OCI-LY3 (cell line): ENCODE measurements at regions not wholly inside any gene's neighbourhood (a gene's known extent, or its start where the extent isn't known, plus 50 kb on each side); places are given as distances from the start of the nearest gene placed in this dataset.

Experiments
- H2AFZ ChIP-seq: fragments of 200-600, 300-600 bp; shearing (Covaris generic); 2 replicates; pipeline ENCODE4 v1.6.0; 2014; ENCODE audit warnings: antibody characterized with exemption, low read depth, low read length
- H3K27ac ChIP-seq: fragments of 200-600, 300-600 bp; sonication (generic); 2 replicates; pipeline ENCODE4 v1.5.1; 2014; ENCODE audit warnings: mild to moderate bottlenecking, low read length, moderate library complexity, mixed read lengths
- H3K27me3 ChIP-seq: fragments of 200-600, 300-600 bp; sonication (generic); 2 replicates; pipeline ENCODE4 v1.6.1; 2014; ENCODE audit warnings: low read depth, low read length, mixed read lengths
- H3K36me3 ChIP-seq: fragments of 200-600, 300-600 bp; sonication (generic); replicated peaks from 2 replicates; pipeline ENCODE3; 2014; ENCODE audit warnings: low read depth, low read length, mixed read lengths
- H3K4me1 ChIP-seq: fragments of 300-600, 200-600 bp; sonication (generic); 2 replicates; pipeline ENCODE4 v1.6.1; 2014; ENCODE audit warnings: low read length, mixed read lengths
- H3K4me2 ChIP-seq: fragments of 200-600, 300-600 bp; sonication (generic); 2 replicates; pipeline ENCODE4 v1.6.1; 2014; ENCODE audit warnings: low read length, mixed read lengths
- H3K4me3 ChIP-seq: fragments of 300-600, 200-600 bp; sonication (generic); 2 replicates; pipeline ENCODE4 v1.5.1; 2014; ENCODE audit warnings: antibody characterized with exemption, mild to moderate bottlenecking, low read length, moderate library complexity
- H3K79me2 ChIP-seq: fragments of 300-600, 200-600 bp; shearing (Covaris generic); 2 replicates; pipeline ENCODE4 v1.6.1; 2014; ENCODE audit warnings: mild to moderate bottlenecking, low read length, mixed read lengths
- H3K9ac ChIP-seq: fragments of 300-600, 200-600 bp; shearing (Covaris generic); 2 replicates; pipeline ENCODE4 v1.6.0; 2014; ENCODE audit warnings: mild to moderate bottlenecking, low read length, moderate library complexity
- H3K9me3 ChIP-seq: fragments of 200-600, 300-600 bp; shearing (Covaris generic); 2 replicates; pipeline ENCODE4 v1.6.1; 2014; ENCODE audit warnings: low read length, mixed read lengths; ENCODE audit not compliant: insufficient read depth
- H4K20me1 ChIP-seq: fragments of 200-600, 300-600 bp; sonication (generic); 2 replicates; pipeline ENCODE4 v1.6.1; 2016; ENCODE audit warnings: low read length, mixed read lengths; ENCODE audit not compliant: insufficient read depth
- EZH2phosphoT487 ChIP-seq: fragments of 200-600 bp; shearing (Covaris generic); IDR thresholded peaks from 2 replicates; pipeline ENCODE4 v1.6.1; 2018; ENCODE audit warnings: antibody characterized with exemption, mixed run types, low read depth
- TF ChIP-seq, protein P1 (sequence below): fragments of 200-600, 300-600 bp; sonication (generic); IDR thresholded peaks from 2 replicates; pipeline ENCODE4 v1.5.1; 2014; ENCODE audit warnings: antibody characterized with exemption, low read length, low read depth

DNA sequence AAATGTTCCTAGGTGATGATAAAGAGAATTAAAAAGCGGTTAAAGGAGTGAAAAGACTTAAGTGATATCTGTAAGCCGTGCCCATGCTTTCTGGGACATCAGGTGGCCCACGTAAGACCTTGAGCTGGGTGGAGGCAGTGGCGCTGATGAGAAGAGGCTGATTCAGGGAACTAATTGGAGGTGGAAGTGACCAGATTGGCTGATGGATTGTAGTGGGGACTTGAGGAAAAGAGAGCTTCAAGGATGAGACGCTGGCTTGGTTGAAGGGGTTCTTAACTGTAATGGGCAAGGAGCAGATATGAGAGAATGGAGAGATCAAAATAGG lies 69.1 kb upstream of the EP300 start:
- Histone ChIP-seq H4K20me1 (no peaks in the 10 kb centered on the region), H2AFZ (peak overlapping the region; percentile 67), H3K79me2 (peaks cover 8% of the 10 kb centered on the region; the same call in 1 of the 2 replicates), H3K27ac (no peak overlapping the region), H3K4me1 (peaks cover 12% of the 10 kb centered on the region), H3K4me2 (peak overlapping the region; percentile 96), H3K9ac (peak overlapping the region; percentile 87; the same call in 1 of the 2 replicates), H3K27me3 (no peaks in the 10 kb centered on the region), H3K4me3 (peak overlapping the region; percentile 83), H3K9me3 (no peaks in the 10 kb centered on the region), H3K36me3 (no peaks in the 10 kb centered on the region)
- no peak for TF ChIP-seq EZH2phosphoT487
- TF ChIP-seq, protein P1, sequence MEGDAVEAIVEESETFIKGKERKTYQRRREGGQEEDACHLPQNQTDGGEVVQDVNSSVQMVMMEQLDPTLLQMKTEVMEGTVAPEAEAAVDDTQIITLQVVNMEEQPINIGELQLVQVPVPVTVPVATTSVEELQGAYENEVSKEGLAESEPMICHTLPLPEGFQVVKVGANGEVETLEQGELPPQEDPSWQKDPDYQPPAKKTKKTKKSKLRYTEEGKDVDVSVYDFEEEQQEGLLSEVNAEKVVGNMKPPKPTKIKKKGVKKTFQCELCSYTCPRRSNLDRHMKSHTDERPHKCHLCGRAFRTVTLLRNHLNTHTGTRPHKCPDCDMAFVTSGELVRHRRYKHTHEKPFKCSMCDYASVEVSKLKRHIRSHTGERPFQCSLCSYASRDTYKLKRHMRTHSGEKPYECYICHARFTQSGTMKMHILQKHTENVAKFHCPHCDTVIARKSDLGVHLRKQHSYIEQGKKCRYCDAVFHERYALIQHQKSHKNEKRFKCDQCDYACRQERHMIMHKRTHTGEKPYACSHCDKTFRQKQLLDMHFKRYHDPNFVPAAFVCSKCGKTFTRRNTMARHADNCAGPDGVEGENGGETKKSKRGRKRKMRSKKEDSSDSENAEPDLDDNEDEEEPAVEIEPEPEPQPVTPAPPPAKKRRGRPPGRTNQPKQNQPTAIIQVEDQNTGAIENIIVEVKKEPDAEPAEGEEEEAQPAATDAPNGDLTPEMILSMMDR: no peak

DNA sequence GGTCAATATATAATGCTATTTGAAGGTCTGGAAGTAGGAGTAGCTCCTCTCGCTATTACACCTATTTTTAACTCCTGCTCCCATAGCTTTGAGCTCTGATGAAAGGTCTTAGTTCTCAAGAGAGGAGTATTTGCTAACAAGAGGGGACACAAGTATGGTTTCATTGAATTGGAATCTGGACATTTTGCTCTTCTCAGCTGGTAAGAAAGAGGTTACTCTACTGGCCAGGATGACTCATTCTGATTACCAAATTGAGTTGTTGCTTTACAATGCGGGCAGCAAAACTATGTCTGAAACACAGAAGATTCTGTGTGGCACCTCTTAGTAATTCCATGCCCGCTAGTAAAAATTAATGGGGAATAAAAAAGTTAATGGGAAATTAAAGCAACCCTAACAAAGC lies 63.6 kb upstream of the EP300 start:
- no peak overlapping the region for H2AFZ ChIP-seq
- no peak overlapping the region for H3K9ac ChIP-seq
- no peaks in the 10 kb centered on the region for H3K27me3 ChIP-seq
- H3K9me3 ChIP-seq: no peaks in the 10 kb centered on the region
- TF ChIP-seq, protein P1: no peak
- no peak for TF ChIP-seq EZH2phosphoT487
- H3K36me3 ChIP-seq: no peaks in the 10 kb centered on the region
- H3K79me2 ChIP-seq: no peaks in the 10 kb centered on the region
- no peak overlapping the region for H3K27ac ChIP-seq
- no peaks in the 10 kb centered on the region for H3K4me1 ChIP-seq
- no peaks in the 10 kb centered on the region for H4K20me1 ChIP-seq
- H3K4me2 ChIP-seq: no peak overlapping the region
- H3K4me3 ChIP-seq: no peak overlapping the region

DNA sequence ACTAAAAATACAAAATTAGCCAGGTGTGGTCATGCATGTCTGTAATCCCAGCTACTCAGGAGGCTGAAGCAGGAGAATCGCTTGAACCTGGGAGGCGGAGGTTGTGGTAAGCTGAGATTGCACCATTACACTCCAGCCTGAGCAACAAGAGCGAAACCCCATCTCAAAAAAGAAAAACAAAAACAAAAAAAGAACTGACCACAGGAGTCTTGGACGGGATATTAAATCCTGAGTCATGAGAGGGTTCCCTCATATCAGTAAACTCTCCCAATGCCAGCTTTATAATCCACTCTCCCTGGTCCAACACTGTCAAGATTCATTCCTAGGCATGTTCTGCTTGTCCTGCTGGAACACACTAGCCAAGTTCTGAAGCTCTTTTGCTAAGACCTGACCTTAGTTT lies 61.5 kb upstream of the EP300 start:
- H3K27me3 ChIP-seq: peaks cover 4% of the 10 kb centered on the region
- H3K4me3 ChIP-seq: no peak overlapping the region
- H3K4me2 ChIP-seq: no peak overlapping the region
- no peaks in the 10 kb centered on the region for H3K9me3 ChIP-seq
- TF ChIP-seq, protein P1: no peak
- TF ChIP-seq EZH2phosphoT487: no peak
- no peaks in the 10 kb centered on the region for H3K36me3 ChIP-seq
- no peak overlapping the region for H2AFZ ChIP-seq
- H3K79me2 ChIP-seq: no peaks in the 10 kb centered on the region
- no peaks in the 10 kb centered on the region for H3K4me1 ChIP-seq
- H3K27ac ChIP-seq: no peak overlapping the region
- H4K20me1 ChIP-seq: no peaks in the 10 kb centered on the region
- H3K9ac ChIP-seq: no peak overlapping the region

DNA sequence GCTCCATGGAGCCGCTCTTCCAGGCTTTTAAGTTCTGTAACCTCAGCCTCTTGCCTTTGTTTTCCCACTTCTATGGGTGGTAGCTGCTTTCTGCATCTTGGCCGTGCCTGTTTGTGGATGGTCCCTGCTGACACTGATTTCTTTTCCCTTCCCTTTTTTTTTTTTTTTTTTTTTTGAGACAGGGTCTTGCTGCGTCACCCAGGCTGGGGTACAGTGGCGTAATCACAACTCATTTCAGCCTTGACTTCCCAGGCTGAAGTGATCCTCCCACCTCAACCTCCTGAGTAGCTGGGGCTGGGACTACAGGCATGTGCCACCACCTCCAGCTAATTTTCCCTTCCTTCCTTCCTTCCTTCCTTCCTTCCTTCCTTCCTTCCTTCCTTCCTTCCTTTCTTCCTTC lies 57.7 kb upstream of the EP300 start:
- TF ChIP-seq, protein P1: no peak
- TF ChIP-seq EZH2phosphoT487: no peak
- no peak overlapping the region for H3K4me2 ChIP-seq
- H3K27me3 ChIP-seq: peaks cover 8% of the 10 kb centered on the region
- no peaks in the 10 kb centered on the region for H4K20me1 ChIP-seq
- H3K27ac ChIP-seq: no peak overlapping the region
- no peaks in the 10 kb centered on the region for H3K9me3 ChIP-seq
- no peak overlapping the region for H3K9ac ChIP-seq
- H3K4me3 ChIP-seq: no peak overlapping the region
- H2AFZ ChIP-seq: no peak overlapping the region
- H3K4me1 ChIP-seq: no peaks in the 10 kb centered on the region
- no peaks in the 10 kb centered on the region for H3K36me3 ChIP-seq
- no peaks in the 10 kb centered on the region for H3K79me2 ChIP-seq
